Epithelial cell of proximal tubule (primary cell): ENCODE measurements at regions not wholly inside any gene's neighbourhood (a gene's known extent, or its start where the extent isn't known, plus 50 kb on each side); places are given as distances from the start of the nearest gene placed in this dataset.
A peak's percentile ranks its signal among the peaks of the same experiment; 100 is the strongest.

Source experiments
- DNase-seq: peaks from one replicate; pipeline ENCODE4 v3.0.0-alpha.2; 2011; ENCODE audit warnings: low read depth
- H3K4me3 ChIP-seq: 2 replicates; pipeline ENCODE4 v1.5.1; 2011; ENCODE audit warnings: low read depth, mild to moderate bottlenecking, low read length
- CTCF ChIP-seq: conservative IDR thresholded peaks from 2 replicates; pipeline ENCODE4 v1.5.1; 2012; ENCODE audit warnings: low read depth, mild to moderate bottlenecking, low read length

DNA sequence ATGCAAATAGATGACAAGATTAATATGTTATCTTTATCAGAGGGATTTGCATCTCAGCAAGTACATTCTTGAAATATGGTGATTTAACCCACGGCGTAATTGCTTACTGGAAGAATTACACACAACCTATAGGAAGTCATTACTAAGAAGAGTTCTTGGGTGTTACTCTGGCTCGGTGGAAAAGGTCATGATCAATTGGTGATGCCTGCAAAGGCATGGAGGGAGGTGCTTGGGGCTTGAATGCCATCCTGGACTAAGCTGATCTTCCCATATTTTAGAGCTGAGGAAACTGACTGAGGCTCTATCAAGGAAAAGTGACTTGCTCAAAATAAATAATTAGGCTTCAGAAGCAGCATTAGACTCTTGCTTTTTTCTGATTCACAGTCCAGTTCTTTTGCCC lies 137.5 kb upstream of the JUN start:
- DNase-seq, result no peak
- no peak for TF ChIP-seq CTCF
- no peak overlapping the region for H3K4me3 ChIP-seq

- no peak for TF ChIP-seq CTCF
- DNase-seq, result no peak
- no peak overlapping the region for H3K4me3 ChIP-seq
Observed at GRCh38 chr1:58921751-58922150, 137.9 kb upstream of the JUN start.

DNA sequence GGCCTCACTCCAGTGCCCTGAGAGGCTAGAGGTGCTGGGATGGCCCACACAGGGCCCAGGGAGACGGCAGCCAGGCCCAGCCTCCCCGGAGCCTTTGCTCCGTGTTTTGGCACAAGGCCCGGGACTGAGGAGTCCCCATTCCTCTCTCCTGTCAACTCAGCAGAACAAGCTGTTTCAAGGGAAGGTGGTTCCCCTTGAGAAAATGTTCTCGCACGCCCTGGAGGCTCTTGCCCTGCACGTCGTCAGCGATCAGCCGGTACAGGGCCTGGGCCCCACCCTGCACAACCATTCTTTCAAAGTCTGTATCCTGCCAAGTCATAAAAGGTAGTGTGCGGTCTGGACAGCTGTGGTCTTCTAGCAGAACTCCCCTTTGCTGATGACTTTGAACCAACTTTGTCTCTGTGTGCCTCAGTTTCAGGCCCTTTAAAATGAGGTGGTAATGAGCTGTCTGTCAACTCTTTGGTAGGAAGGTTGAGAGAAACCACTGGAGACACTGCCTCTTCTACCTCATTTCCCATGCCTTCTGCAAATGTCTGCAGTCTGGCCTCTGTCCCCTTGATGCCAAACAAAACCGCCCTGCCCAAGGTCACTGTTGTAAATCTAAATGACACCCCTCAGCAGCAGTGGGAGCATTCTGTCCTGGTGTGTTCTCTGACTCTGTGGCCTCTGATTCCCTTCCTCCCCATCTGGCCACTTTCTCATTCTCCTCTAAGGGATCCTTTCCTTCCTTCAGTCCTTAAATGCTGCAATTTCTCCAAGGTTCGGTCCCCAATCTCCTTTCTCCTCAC lies 138.6 kb upstream of the JUN start:
- TF ChIP-seq CTCF, result no peak
- no peak overlapping the region for H3K4me3 ChIP-seq
- peak; percentile 74 for DNase-seq

- H3K4me3 ChIP-seq, result no peak overlapping the region
- TF ChIP-seq CTCF, result no peak
- no peak for DNase-seq
Observed at GRCh38 chr1:58923090-58923470, 139.2 kb upstream of the JUN start.

DNA sequence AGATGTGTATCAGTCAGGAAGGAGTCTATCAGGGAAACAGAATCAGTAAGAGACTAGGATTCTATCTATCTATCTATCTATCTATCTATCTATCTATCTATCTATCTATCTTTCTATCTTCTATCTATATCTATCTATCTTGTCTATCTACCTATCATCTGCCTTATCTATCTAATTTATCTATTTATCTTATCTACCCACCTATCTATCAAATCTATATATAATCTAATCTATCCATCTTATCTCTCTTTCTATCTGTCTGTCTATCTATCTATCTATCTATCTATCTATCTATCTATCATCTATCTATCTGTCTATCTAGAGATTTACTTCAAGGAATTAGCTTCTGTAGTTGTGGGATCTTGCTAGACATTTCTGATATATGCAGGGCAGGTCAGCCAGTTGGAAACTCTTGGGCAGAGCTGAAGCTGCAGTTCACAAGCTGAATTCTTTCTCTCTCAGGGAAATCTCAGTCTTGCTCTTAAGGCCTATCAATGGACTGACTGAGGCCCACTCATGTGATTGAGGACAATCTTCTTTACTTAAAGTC lies 140.2 kb upstream of the JUN start:
- no peak for DNase-seq
- TF ChIP-seq CTCF, result no peak

DNA sequence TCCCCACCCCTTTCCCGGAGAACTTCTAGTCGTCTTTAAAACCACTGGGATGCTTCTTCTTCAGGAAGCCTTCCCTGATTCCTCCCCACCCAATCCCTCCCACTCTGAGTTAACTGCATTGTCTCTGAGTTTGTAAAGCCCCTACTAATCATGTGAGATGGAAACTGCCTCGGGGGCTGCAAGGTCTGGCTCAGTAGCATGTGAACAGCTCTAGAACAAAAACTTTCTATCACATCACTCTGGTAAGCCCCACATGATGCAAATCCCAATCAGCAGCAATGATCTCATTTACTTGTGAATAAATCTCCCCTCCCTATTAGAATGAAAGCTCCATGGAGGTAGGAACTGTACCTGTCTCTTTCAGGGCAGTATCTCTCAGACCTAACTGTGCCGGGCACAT lies 141.0 kb upstream of the JUN start:
- no peak for DNase-seq
- H3K4me3 ChIP-seq, result no peak overlapping the region
- no peak for TF ChIP-seq CTCF

More for the DNA sequence above, 140.2 kb upstream of the JUN start:
- H3K4me3 ChIP-seq, result no peak overlapping the region

GRCh38 chr1:58925247-58925646 lies 141.4 kb upstream of the JUN start:
- DNase-seq, result no peak
- TF ChIP-seq CTCF, result no peak
- no peak overlapping the region for H3K4me3 ChIP-seq
